ENCODE measurements at regions not wholly inside any gene's neighbourhood (a gene's known extent, or its start where the extent isn't known, plus 50 kb on each side); places are given as distances from the start of the nearest gene placed in this dataset.

DNA sequence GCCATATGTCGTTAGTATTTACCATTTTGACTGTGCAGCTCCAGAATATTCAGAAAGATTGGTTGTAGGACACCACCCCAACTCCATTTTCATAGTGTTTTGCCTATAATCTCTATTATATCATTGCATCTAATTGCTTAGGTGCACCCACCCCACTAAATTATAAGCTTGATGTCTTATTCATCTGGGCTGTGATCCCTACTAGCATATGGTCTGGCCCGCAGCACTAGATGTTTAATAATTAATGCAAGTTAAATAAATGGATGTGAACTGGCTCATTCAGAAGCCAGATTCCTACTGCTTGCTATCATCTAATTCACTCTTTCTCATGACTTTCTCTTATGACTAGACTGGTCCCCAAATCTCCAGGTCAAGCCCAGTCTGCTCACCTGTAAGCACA is 143.5 kb downstream of the RELL1 start:
- TF ChIP-seq HOXC10 (CRISPR knock-in tag; IDR thresholded peaks at IDR 0.05), result no peak
- TF ChIP-seq, protein P1, sequence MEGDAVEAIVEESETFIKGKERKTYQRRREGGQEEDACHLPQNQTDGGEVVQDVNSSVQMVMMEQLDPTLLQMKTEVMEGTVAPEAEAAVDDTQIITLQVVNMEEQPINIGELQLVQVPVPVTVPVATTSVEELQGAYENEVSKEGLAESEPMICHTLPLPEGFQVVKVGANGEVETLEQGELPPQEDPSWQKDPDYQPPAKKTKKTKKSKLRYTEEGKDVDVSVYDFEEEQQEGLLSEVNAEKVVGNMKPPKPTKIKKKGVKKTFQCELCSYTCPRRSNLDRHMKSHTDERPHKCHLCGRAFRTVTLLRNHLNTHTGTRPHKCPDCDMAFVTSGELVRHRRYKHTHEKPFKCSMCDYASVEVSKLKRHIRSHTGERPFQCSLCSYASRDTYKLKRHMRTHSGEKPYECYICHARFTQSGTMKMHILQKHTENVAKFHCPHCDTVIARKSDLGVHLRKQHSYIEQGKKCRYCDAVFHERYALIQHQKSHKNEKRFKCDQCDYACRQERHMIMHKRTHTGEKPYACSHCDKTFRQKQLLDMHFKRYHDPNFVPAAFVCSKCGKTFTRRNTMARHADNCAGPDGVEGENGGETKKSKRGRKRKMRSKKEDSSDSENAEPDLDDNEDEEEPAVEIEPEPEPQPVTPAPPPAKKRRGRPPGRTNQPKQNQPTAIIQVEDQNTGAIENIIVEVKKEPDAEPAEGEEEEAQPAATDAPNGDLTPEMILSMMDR (tag by site-specific recombination; IDR thresholded peaks at IDR 0.05), result no peak
- TF ChIP-seq MEIS1 (CRISPR knock-in tag; IDR thresholded peaks at IDR 0.05; ENCODE audit: borderline replicate concordance), result no peak
- TF ChIP-seq, protein P2, sequence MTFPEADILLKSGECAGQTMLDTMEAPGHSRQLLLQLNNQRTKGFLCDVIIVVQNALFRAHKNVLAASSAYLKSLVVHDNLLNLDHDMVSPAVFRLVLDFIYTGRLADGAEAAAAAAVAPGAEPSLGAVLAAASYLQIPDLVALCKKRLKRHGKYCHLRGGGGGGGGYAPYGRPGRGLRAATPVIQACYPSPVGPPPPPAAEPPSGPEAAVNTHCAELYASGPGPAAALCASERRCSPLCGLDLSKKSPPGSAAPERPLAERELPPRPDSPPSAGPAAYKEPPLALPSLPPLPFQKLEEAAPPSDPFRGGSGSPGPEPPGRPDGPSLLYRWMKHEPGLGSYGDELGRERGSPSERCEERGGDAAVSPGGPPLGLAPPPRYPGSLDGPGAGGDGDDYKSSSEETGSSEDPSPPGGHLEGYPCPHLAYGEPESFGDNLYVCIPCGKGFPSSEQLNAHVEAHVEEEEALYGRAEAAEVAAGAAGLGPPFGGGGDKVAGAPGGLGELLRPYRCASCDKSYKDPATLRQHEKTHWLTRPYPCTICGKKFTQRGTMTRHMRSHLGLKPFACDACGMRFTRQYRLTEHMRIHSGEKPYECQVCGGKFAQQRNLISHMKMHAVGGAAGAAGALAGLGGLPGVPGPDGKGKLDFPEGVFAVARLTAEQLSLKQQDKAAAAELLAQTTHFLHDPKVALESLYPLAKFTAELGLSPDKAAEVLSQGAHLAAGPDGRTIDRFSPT (tag by site-specific recombination; IDR thresholded peaks at IDR 0.05), result no peak
- TF ChIP-seq KLF16 (tag by site-specific recombination; IDR thresholded peaks at IDR 0.05), result no peak
- TF ChIP-seq, protein P3, sequence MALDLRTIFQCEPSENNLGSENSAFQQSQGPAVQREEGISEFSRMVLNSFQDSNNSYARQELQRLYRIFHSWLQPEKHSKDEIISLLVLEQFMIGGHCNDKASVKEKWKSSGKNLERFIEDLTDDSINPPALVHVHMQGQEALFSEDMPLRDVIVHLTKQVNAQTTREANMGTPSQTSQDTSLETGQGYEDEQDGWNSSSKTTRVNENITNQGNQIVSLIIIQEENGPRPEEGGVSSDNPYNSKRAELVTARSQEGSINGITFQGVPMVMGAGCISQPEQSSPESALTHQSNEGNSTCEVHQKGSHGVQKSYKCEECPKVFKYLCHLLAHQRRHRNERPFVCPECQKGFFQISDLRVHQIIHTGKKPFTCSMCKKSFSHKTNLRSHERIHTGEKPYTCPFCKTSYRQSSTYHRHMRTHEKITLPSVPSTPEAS (tag by site-specific recombination; IDR thresholded peaks at IDR 0.05), result no peak
- TF ChIP-seq ZNF404 (tag by site-specific recombination; IDR thresholded peaks at IDR 0.05), result no peak
- TF ChIP-seq, protein P4, sequence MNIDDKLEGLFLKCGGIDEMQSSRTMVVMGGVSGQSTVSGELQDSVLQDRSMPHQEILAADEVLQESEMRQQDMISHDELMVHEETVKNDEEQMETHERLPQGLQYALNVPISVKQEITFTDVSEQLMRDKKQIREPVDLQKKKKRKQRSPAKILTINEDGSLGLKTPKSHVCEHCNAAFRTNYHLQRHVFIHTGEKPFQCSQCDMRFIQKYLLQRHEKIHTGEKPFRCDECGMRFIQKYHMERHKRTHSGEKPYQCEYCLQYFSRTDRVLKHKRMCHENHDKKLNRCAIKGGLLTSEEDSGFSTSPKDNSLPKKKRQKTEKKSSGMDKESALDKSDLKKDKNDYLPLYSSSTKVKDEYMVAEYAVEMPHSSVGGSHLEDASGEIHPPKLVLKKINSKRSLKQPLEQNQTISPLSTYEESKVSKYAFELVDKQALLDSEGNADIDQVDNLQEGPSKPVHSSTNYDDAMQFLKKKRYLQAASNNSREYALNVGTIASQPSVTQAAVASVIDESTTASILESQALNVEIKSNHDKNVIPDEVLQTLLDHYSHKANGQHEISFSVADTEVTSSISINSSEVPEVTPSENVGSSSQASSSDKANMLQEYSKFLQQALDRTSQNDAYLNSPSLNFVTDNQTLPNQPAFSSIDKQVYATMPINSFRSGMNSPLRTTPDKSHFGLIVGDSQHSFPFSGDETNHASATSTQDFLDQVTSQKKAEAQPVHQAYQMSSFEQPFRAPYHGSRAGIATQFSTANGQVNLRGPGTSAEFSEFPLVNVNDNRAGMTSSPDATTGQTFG (tag by site-specific recombination; IDR thresholded peaks at IDR 0.05; ENCODE audit: borderline replicate concordance), result no peak
- no peak for TF ChIP-seq YY1 (tag by site-specific recombination; IDR thresholded peaks at IDR 0.05)
- no peak for TF ChIP-seq KLF10 (tag by site-specific recombination; IDR thresholded peaks at IDR 0.05)
- TF ChIP-seq HOXA7 (CRISPR knock-in tag; IDR thresholded peaks at IDR 0.05; ENCODE audit: borderline replicate concordance), result no peak
- TF ChIP-seq ZNF549 (tag by site-specific recombination; IDR thresholded peaks at IDR 0.05), result no peak
- no peak for TF ChIP-seq ZBTB7A (tag by site-specific recombination; IDR thresholded peaks at IDR 0.05; ENCODE audit: low read depth)

All from HEK293 (cell line).